ENCODE measurements at regions not wholly inside any gene's neighbourhood (a gene's known extent, or its start where the extent isn't known, plus 50 kb on each side); places are given as distances from the start of the nearest gene placed in this dataset.

- no peak for TF ChIP-seq CTCF (IDR thresholded peaks at IDR 0.05)
- no peak for TF ChIP-seq POLR2A (IDR thresholded peaks at IDR 0.05)
These were observed 429.2 kb upstream of the KLF4 start for GRCh38 chr9:107918749-107919148.

All from right lobe of liver (tissue), 4 donors.